ENCODE measurements at regions not wholly inside any gene's neighbourhood (a gene's known extent, or its start where the extent isn't known, plus 50 kb on each side); places are given as distances from the start of the nearest gene placed in this dataset.

DNA sequence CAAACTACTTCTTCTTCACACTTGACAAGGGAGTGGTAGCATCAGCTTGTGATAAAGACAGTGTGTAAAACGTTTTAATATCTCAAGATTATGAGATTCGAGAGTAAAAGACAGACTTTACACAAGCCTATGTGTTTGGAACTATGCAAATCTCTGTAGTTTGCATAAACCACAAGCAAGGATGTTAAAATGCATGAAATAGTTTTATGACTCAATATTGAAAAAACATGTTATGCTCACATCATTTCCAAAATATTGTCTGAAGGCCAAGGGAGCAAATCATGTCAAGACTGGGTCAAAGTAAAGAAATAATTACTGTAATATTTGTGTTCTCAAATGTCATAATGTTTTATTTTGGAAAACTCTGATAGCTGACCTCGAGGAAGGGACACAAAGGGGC lies 316.8 kb upstream of the KLF12 start:
- no peak for DNase-seq

DNA sequence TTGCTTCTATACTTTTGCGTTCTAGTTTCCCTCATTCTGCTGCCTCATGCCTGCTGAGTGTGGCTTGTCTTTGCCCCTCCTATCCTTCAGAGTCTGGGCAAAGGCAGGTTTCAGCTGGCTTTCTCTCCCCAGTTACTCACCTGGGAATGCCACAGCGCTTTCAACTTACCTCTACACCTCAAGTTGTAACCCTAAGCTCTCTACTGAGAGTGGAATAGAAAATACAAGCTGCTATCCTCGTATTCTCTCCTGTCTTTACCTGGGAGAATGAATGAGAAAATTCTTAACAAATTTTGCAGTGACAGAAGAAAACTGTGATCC lies 316.3 kb upstream of the KLF12 start:
- DNase-seq = no peak

GRCh38 chr13:74449811-74450524 lies 315.8 kb upstream of the KLF12 start:
- DNase-seq = no peak

DNA sequence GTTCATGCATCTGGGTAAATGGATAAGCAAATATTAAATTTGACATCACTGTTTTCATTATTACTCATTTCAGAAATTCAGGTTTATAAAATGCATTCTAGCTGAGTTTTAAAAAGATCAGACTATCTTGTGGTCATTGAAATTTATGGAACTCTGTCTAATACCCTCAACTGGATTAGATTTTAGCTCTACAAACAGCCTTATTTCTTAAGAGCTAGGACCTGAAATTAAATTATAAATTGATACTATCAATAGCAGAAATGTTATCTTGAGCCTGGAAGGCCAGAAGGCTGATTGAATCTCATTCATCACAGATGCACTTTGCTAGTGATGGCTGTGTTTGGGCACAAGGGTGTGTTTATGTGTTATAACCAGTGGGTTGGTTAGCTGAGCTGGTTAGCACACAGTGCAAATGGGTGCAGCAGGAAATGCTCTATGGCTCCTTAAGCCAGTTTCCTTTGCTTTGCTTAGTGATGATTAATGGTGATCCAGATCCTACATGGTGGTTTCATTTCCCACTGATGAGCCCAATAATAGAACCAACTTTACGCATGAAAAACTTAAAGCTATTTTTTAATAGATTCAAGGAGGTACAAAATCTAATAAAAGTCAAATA lies 310.8 kb upstream of the KLF12 start:
- DNase-seq = no peak

DNA sequence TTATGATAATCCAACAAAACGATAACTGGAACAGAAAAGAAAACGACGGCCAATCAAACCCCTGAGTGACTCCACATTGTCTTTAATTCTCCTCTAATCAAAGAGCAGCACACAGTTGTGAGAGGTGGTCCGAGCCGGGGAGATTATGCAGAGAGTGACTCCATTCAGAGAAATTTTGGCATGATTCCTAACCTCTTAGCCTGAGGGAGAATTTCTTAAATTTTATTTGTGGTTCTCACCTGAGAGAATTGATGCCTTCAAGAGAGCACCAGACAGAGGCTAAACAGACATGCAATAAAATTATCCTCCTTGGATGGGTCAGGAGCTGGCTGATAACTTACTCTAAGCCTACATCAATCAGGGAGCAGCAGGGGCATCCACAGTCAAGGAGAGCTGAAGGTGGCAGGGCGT lies 310.0 kb upstream of the KLF12 start:
- DNase-seq = no peak

GRCh38 chr13:74443631-74444030 lies 309.4 kb upstream of the KLF12 start:
- DNase-seq = no peak

DNA sequence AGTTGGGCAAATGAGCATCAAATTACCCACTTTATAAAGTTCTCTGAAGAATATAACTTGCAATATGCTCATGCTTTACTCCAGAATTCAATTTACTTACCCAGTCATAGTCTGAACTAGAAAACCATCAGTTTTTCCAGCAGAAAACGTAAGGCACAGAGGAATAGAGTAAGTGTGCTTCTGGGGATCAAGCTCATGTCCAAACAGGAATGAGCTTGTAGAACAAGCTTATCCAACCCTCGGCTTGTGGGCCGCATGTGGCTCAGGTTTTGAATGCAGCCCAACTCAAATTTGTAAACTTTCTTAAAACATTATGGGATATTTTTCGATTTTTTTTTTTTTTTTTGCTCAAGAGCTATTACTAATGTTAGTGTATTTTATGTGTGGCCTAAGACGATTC lies 308.5 kb upstream of the KLF12 start:
- no peak for DNase-seq

DNA sequence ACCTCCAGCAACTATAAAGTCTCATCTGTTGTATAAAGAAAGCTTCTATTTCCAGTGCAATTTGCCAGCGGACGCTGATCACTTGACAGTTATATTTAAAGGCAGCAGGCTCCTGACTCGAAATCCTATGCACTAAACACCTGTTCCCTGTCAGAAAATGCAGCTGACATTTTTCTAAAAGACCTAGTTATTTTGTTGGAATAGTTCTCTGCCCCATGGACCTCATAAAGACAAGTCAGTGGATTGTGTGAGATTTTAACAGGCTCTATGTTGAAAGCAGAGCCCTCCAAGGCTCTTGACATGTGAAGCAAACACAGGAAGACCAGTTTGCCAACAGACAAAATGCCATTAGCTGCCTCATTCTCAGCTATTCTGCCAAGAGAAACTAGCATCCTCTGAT lies 304.7 kb upstream of the KLF12 start:
- DNase-seq = no peak

DNA sequence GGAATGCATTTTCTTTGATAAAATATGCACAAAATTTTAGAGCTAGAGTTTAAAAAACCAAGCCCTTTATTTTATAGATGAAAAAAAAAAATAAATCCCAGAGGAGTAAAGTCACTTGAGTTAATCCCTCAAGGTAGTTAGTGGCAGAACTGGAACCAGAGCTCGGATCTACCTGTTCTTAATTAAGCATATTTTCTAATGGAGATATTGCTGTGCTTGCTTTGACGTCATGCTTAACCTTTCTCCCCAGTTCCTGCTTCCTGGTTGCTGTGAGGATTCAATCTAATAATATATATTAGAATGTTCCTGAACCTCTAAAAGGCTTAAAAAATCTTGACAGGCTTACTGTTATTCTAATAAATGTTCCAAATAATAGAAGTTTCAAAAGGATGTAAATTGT lies 300.6 kb upstream of the KLF12 start:
- no peak for DNase-seq

- no peak for DNase-seq
Observed at GRCh38 chr13:74424455-74424854, 290.3 kb upstream of the KLF12 start.

GRCh38 chr13:74423434-74423833 lies 289.2 kb upstream of the KLF12 start:
- no peak for DNase-seq

GRCh38 chr13:74414458-74414857 lies 280.3 kb upstream of the KLF12 start:
- DNase-seq = no peak

DNA sequence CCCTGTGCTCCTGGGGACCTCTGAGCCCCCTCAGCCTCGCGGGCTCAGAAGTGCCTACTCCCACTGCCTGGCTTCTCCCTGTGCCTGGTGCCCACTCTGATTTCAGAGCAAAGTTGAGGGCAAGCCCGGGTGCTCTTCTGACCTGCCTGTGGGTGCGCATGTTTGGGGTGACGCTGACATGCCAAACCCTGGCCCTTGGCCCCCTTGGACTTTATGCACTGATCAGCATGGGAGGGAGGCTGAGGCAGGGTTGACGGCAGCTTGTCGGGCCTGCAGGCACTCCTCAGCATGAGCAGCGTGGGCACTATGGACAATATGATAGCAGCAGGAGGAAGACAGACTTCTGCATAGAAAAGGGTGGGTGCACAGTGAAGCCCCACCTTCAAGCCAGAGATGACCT lies 279.3 kb upstream of the KLF12 start:
- no peak for DNase-seq

GRCh38 chr13:74409551-74409950 lies 275.3 kb upstream of the KLF12 start:
- DNase-seq = no peak

DNA sequence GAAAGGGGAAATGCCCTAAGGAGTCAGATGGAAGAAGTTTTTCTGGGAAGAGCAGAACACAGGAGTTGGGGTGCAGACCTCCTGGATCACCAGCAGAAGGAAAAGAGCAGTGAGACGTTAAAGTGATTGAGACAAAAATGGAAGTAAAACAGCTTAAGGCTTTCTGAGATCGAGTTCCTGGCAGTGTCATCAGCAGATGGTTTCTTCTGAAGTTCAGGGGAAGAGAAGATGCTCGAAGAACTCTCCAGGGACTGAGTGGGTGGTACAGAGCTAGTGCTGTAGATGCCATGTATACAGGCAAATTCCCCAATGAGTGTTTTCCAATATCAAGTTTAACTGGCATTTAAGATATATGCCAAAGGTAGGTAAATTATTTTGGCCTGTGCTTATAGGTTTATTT lies 272.2 kb upstream of the KLF12 start:
- no peak for DNase-seq

DNA sequence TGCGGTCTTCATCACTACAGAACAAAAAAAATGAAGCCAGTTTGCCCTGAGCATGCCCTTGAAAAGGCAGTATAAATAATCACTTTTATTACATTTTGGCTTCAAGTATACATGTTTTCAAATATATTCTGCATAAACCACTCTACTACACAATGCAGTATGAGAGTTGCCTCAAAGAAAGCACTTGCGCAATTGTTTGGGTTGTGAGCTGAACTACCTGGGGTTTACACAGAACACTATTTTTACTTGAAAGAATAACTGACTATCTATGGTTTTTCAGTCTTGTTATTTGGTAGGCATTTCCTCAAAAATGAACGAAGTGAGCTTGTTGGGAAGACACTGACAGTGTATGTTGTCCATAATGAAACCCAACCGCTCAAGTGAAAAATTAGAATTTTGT lies 264.4 kb upstream of the KLF12 start:
- no peak for DNase-seq

- DNase-seq = no peak
Observed at GRCh38 chr13:74389056-74389455, 254.9 kb upstream of the KLF12 start.

DNA sequence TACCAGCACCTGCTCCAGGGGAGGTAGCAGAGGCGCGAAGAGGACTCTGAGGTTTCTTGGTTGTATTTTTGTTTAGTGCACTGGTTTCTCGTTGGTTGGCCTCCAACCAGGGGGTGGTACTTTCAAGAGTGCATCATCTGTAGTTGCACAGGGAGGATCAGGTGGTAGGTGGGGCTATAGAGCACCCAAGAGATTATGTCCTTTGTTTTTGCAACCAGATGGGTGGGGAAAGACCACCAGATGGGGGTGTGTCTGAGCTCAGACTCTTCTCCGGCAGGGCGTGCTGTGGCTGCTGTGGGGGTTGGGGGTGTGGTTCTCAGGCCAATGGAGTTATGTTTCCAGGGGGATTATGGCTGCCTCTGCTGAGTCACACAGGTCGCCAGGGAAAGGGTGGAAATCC lies 254.4 kb upstream of the KLF12 start:
- DNase-seq = no peak

GRCh38 chr13:74372511-74372910 lies 238.3 kb upstream of the KLF12 start:
- DNase-seq = no peak

DNA sequence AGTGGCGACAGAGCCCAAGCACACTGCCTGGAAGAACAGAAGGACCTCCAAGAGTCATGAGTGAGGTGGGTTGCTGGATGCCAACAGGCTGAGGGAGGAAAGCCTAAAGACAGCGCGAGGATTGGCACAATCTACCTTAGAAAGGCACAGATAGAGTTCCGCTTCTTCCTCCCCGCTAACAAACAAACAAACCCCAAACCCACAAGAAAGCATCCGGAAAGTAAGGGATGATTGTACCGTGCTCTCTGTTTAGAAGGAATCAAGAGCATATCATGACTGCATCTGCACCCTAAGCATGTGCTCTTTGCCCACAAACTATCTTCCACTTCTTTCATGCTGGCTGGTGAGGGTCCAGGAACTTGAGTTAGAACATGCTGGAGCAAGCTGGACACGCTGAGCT lies 233.0 kb upstream of the KLF12 start:
- DNase-seq = peak in 1 of 2 donors; percentile 1

- DNase-seq = no peak
Observed at GRCh38 chr13:74361274-74361673, 227.1 kb upstream of the KLF12 start.

- no peak for DNase-seq
Observed at GRCh38 chr13:74346960-74347359, 212.8 kb upstream of the KLF12 start.

DNA sequence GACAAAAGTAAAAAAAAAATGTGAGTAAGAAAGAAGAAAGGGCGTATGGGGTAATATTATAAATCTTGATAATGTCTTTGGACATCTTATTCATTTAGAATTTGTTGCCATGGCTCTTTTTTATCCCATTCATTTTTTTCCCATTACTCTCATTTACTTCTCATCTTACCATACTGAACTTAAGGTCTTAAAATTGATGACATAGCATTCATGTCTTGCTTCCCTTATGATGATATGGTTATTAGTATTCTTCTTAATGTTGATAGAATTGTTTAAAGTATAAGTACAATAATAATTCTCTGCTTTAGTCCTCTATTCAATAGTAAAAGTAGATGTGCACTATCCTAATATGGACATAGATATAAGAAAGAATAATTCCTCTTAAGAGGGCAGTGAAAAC lies 204.1 kb upstream of the KLF12 start:
- DNase-seq = no peak

DNA sequence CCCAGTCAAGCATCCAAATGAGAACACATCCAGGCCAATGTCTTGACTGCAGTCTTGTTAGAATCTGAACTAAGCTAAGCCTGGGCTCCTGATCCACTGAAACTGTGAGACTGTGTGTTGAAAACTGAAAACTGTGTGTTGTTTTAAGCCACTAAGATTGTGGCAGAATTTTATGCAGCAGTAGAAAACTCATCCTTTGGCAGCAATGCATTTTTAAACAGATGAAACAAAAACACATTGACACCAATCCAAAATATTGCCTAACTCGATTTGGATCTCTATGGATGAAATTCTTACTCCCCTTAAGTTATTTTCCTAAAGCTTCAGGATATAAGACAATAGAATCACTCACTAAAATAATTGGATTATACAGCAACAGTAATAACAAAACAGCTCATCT lies 202.3 kb upstream of the KLF12 start:
- no peak for DNase-seq

GRCh38 chr13:74335370-74335769 lies 201.2 kb upstream of the KLF12 start:
- DNase-seq = no peak
